NT2/D1 (cell line): ENCODE measurements at regions not wholly inside any gene's neighbourhood (a gene's known extent, or its start where the extent isn't known, plus 50 kb on each side); places are given as distances from the start of the nearest gene placed in this dataset.

Source experiments
- DNase-seq: peaks from one replicate; pipeline ENCODE4 v3.0.0-alpha.2; 2011; ENCODE audit warnings: low read depth, low spot score
- H3K27me3 ChIP-seq: 2 replicates; pipeline ENCODE4 v1.6.0; 2011; ENCODE audit warnings: mild to moderate bottlenecking; ENCODE audit not compliant: insufficient read length, insufficient read depth
- H3K36me3 ChIP-seq: 2 replicates; pipeline ENCODE4 v1.6.1; 2011; ENCODE audit warnings: mild to moderate bottlenecking, low read length, mixed read lengths; ENCODE audit not compliant: insufficient read depth, insufficient read length
- H3K4me1 ChIP-seq: 2 replicates; pipeline ENCODE4 v1.5.1; 2011; ENCODE audit not compliant: insufficient read depth, insufficient read length
- H3K4me3 ChIP-seq: 2 replicates; pipeline ENCODE4 v1.5.1; 2011; ENCODE audit warnings: low read depth; ENCODE audit not compliant: insufficient read length
- H3K9ac ChIP-seq: 2 replicates; pipeline ENCODE4 v1.6.0; 2011; ENCODE audit warnings: low read depth; ENCODE audit not compliant: insufficient read length
- H3K9me3 ChIP-seq: 2 replicates; pipeline ENCODE4 v1.5.1; 2011; ENCODE audit warnings: mild to moderate bottlenecking, low read length; ENCODE audit not compliant: insufficient read depth
- SUZ12 ChIP-seq: IDR thresholded peaks from 2 replicates; pipeline ENCODE4 v1.6.1; 2011; ENCODE audit not compliant: insufficient read length, insufficient read depth; ENCODE audit errors: extremely low read depth
- YY1 ChIP-seq: IDR thresholded peaks from 2 replicates; pipeline ENCODE4 v1.6.1; 2011; ENCODE audit not compliant: insufficient read length, insufficient read depth
- ZNF274 ChIP-seq: IDR thresholded peaks from 2 replicates; pipeline ENCODE4 v1.6.1; 2011; ENCODE audit warnings: mild to moderate bottlenecking, low read depth, low read length

- Histone ChIP-seq H3K36me3 (no peaks in the 10 kb centered on the region), H3K9me3 (no peaks in the 10 kb centered on the region), H3K4me1 (no peaks in the 10 kb centered on the region), H3K9ac (no peak overlapping the region), H3K4me3 (no peak overlapping the region), H3K27me3 (no peaks in the 10 kb centered on the region)
- no peak for DNase-seq
- TF ChIP-seq YY1, result no peak
- no peak for TF ChIP-seq ZNF274
- TF ChIP-seq SUZ12, result no peak
Observed at GRCh38 chr13:107099661-107100060, 531.7 kb upstream of the ARGLU1 start.

DNA sequence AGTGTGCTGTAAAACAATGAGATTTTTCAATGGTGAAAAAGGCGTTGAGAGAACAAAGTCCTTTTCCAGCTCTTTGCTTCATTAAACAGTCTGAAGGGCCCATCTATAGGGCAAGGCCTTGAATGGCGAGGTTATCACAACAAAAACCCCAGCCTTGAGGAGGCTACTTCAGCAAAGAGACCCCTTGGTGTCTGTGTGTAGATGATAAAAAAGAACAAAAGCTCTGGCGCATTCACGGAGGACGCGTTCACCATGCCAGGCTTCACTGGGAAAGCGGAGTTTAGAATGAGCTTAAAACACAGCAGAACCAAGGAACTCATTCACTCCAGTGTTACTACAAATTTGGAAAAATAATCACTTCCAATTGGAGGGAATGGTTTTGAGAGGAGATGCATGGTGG lies 530.0 kb upstream of the ARGLU1 start:
- no peak for DNase-seq
- H3K9ac ChIP-seq, result no peak overlapping the region
- no peaks in the 10 kb centered on the region for H3K27me3 ChIP-seq
- H3K36me3 ChIP-seq, result no peaks in the 10 kb centered on the region
- no peak for TF ChIP-seq YY1
- TF ChIP-seq SUZ12, result no peak
- TF ChIP-seq ZNF274, result no peak
- H3K9me3 ChIP-seq, result no peaks in the 10 kb centered on the region
- no peak overlapping the region for H3K4me3 ChIP-seq
- H3K4me1 ChIP-seq, result no peaks in the 10 kb centered on the region

- H3K4me3 ChIP-seq, result no peak overlapping the region
- DNase-seq, result no peak
- no peak overlapping the region for H3K9ac ChIP-seq
- TF ChIP-seq SUZ12, result no peak
- no peak for TF ChIP-seq YY1
- no peak for TF ChIP-seq ZNF274
- no peaks in the 10 kb centered on the region for H3K27me3 ChIP-seq
- H3K4me1 ChIP-seq, result no peaks in the 10 kb centered on the region
- no peaks in the 10 kb centered on the region for H3K36me3 ChIP-seq
- H3K9me3 ChIP-seq, result no peaks in the 10 kb centered on the region
Observed at GRCh38 chr13:107095876-107096275, 527.9 kb upstream of the ARGLU1 start.

DNA sequence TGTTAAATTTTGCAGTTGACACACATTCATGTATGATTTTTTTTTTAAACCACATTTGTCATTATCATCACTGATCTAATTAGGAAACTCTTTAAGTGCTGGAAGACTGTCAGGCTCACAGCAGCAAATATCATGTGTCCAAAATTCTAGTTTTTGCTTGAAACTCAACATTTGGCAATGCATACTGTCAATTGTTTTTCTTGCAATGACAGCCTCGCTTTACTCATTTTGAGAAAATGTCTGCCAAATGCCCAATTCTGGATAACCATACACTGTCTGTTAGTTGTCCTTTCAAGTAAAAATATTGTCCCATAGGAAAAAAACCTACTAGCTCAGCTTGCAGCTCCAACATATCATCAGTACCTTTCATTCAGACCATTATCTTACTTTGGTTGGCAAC lies 523.9 kb upstream of the ARGLU1 start:
- H3K4me1 ChIP-seq, result no peaks in the 10 kb centered on the region
- no peaks in the 10 kb centered on the region for H3K36me3 ChIP-seq
- TF ChIP-seq ZNF274 (no peak), YY1 (no peak), SUZ12 (no peak)
- H3K27me3 ChIP-seq, result no peaks in the 10 kb centered on the region
- no peak overlapping the region for H3K9ac ChIP-seq
- H3K4me3 ChIP-seq, result no peak overlapping the region
- no peak for DNase-seq
- H3K9me3 ChIP-seq, result no peaks in the 10 kb centered on the region

GRCh38 chr13:107091428-107091827 lies 523.5 kb upstream of the ARGLU1 start:
- Histone ChIP-seq H3K9me3 (no peaks in the 10 kb centered on the region), H3K4me3 (no peak overlapping the region), H3K4me1 (no peaks in the 10 kb centered on the region), H3K27me3 (no peaks in the 10 kb centered on the region), H3K36me3 (no peaks in the 10 kb centered on the region), H3K9ac (no peak overlapping the region)
- no peak for DNase-seq
- TF ChIP-seq SUZ12 (no peak), YY1 (no peak), ZNF274 (no peak)

DNA sequence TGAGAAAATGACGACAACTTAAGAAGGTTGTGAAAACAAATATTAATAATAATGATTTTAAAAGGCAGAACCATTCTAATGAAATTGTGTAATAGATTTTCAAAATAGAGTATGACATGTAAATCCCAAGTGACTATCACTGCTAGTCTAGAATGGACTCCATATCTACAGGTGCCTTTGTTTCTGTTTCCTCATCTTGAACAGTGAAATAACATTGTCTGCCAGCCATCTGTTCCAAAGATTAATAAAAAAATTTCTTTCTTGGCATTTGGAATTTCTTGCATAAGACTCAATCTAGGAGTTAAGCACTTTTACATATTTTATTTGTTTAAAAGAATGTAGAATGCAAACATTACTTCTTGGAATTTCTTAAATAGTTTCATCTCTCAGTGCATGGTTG lies 520.1 kb upstream of the ARGLU1 start:
- no peak for DNase-seq
- Histone ChIP-seq H3K4me3 (no peak overlapping the region), H3K9me3 (no peaks in the 10 kb centered on the region), H3K4me1 (no peaks in the 10 kb centered on the region), H3K9ac (no peak overlapping the region), H3K36me3 (no peaks in the 10 kb centered on the region), H3K27me3 (no peaks in the 10 kb centered on the region)
- TF ChIP-seq ZNF274 (no peak), SUZ12 (no peak), YY1 (no peak)

DNA sequence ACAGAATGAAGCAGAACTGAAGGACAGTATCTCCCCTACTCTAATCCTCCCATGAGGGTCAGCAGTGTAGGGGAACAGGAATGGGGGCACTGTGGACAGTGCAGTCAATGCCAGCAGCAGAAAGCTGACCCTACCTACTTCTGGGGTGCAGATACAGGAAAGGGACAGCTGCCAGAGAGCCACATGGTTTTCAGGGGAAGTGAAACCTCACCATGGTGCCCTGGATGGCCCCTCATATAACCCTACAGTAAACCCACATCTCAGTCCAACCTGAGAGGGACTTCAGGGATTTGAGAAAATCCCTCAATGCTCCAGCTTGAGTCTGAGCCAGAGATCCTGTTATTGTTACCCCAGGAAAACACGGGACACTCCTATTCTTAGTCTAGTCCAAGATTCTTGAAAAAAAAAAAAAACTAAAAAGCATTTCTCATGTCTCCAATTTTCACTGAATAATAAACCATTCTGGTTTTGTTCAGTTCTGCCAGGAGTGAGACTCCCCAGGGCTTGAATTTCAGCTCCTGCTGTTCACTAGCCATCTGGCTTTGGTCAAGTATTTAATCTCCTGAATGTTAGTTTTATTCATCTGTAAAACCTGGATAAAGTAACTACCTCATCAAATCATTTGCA lies 511.6 kb upstream of the ARGLU1 start:
- DNase-seq, result no peak
- Histone ChIP-seq H3K9me3 (no peaks in the 10 kb centered on the region), H3K36me3 (no peaks in the 10 kb centered on the region), H3K4me3 (no peak overlapping the region), H3K4me1 (no peaks in the 10 kb centered on the region), H3K27me3 (no peaks in the 10 kb centered on the region), H3K9ac (no peak overlapping the region)
- TF ChIP-seq SUZ12, result no peak
- TF ChIP-seq ZNF274, result no peak
- TF ChIP-seq YY1, result no peak

DNA sequence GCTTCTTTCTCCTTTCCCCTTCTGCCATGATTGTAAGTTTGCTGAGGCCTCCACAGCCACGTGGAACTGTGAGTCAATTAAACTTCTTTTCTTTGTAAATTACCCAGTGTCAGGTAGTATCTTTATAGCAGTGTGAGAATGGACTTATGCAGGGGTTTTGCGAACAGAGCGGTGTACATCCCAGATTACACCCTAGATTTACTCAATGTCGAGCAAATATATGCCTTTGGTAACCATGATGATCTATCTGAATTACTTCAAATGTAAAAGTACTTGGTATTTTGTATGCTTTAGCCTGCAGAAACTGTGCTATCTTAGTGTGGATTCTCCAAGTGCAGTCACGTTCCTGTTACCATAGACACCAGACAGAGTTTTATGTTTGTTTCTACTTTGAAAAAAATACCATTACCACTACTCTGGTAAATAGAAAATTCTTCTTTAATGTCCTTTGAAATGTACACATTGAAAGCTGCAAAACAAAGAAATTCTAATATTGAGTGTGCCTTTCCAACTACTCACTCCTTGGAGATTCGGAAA lies 510.4 kb upstream of the ARGLU1 start:
- H3K4me3 ChIP-seq, result no peak overlapping the region
- H3K27me3 ChIP-seq, result no peaks in the 10 kb centered on the region
- H3K9ac ChIP-seq, result no peak overlapping the region
- TF ChIP-seq ZNF274, result no peak
- no peak for TF ChIP-seq SUZ12
- TF ChIP-seq YY1, result no peak
- no peaks in the 10 kb centered on the region for H3K4me1 ChIP-seq
- no peak for DNase-seq
- H3K9me3 ChIP-seq, result no peaks in the 10 kb centered on the region
- no peaks in the 10 kb centered on the region for H3K36me3 ChIP-seq
